Cardiac fibroblast (primary cell): ENCODE measurements at regions not wholly inside any gene's neighbourhood (a gene's known extent, or its start where the extent isn't known, plus 50 kb on each side); places are given as distances from the start of the nearest gene placed in this dataset.
A peak's percentile ranks its signal among the peaks of the same experiment; 100 is the strongest.

Source experiments
- DNase-seq, 2 donors: peaks; one replicate each; pipeline versions ENCODE4 v3.0.0 to v3.0.0-alpha.2; 2010; ENCODE audit warnings: low read depth in 2 of 2
- H3K4me3 ChIP-seq, 2 donors: replicated peaks in 1 of 2; 1 replicate in 1 of 2; 2 replicates in 1 of 2; pipeline ENCODE4 v1.5.1; 2011; ENCODE audit warnings: low read depth in 2 of 2, low read length in 2 of 2, mild to moderate bottlenecking in 2 of 2, moderate library complexity in 1 of 2
- TF ChIP-seq, protein P1 (sequence below): IDR thresholded peaks from one replicate; pipeline ENCODE4 v1.5.1; 2011; ENCODE audit warnings: low read depth, mild to moderate bottlenecking, low read length, inconsistent platforms

DNA sequence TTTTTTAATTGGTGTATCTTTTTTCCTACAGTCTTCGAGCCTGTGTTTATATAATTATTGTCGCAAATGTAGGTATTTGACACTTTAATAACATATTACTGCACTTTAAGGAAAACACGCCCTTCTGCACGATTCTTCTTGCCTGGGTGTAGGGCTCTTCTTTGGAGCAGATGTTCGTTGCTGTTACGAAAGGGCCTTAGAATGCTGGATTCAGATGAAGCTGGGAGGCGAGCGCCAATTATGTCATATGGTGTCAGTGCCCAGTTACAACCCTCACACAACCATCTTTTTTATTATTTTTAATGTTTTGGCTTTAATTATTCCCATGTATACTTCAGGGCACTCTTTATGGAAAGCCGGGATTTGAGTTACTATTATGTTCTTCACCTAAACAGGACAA lies 553.0 kb downstream of the EBF1 start:
- no peak overlapping the region for H3K4me3 ChIP-seq
- DNase-seq = no peak
- TF ChIP-seq, protein P1, sequence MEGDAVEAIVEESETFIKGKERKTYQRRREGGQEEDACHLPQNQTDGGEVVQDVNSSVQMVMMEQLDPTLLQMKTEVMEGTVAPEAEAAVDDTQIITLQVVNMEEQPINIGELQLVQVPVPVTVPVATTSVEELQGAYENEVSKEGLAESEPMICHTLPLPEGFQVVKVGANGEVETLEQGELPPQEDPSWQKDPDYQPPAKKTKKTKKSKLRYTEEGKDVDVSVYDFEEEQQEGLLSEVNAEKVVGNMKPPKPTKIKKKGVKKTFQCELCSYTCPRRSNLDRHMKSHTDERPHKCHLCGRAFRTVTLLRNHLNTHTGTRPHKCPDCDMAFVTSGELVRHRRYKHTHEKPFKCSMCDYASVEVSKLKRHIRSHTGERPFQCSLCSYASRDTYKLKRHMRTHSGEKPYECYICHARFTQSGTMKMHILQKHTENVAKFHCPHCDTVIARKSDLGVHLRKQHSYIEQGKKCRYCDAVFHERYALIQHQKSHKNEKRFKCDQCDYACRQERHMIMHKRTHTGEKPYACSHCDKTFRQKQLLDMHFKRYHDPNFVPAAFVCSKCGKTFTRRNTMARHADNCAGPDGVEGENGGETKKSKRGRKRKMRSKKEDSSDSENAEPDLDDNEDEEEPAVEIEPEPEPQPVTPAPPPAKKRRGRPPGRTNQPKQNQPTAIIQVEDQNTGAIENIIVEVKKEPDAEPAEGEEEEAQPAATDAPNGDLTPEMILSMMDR = no peak

DNA sequence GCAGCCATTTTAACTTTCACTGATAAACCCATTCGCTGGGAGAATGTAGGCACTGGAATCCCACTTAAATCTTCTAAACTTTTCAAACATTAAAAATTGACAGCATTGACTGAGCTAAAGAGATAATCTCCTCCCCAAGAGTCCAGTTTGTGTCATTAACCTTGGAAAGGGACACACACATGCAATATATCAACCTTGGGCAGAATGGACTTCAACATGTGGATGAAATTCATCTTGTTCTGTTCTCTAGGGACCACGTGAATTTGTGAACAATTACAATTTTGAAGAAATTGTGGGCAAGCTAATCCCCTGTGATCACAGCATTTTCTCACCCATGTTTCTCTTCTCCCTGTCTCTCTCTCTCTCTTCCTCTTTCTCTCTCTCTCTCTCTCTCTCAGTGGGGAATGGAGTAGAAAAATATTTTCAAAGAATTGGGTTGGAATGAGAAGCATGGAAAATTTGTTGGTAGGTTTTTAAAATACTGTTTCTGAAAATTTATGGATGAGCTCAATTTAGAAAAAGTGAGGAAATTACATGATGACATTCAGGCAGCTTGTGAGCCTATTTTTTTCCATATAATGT lies 553.7 kb downstream of the EBF1 start:
- DNase-seq = no peak
- no peak overlapping the region for H3K4me3 ChIP-seq
- TF ChIP-seq, protein P1 = no peak

DNA sequence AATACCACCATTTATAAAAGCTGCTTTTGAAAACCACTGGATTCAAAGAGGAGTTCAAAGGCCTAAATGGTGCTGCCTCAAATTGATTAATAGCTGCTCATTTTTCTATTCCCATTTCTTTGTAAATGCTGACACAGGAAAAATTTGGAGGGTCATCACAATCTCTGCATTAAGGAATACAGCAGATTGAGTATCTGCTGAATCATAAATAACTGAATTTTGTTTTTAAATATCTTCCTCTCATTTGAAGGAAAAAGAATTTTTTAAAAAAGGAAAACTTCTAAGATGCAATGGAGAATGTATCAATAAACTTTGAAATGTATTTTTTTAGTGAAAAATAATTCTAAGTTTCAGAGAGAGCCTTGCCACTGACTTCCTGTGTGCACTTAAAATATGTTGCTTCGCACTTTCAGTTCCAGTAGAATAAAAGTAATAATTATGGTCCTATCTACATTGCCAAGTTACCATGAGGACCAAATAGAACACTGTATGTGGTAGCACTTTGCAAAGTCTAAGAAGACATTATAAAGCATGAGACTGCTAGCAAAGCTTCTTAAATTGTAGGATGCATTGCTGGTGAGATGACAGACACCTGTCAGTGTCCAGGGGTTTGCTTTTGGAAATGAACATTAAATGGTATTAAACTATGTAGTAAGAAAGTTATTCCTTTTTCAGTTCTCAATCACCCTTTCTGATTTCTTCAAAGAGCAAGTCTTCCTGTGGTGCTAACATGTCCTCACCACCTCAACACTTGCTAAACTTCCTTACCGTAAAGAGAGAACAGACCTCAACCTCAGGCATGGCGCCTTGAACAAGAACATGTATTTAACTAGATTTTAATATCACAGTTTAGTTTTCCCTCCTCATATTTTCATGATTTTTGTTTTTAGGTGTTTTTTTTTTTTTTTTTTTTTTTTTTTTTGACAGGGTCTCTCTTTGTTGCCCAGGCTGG lies 555.1 kb downstream of the EBF1 start:
- TF ChIP-seq, protein P1 = no peak
- DNase-seq = no peak

DNA sequence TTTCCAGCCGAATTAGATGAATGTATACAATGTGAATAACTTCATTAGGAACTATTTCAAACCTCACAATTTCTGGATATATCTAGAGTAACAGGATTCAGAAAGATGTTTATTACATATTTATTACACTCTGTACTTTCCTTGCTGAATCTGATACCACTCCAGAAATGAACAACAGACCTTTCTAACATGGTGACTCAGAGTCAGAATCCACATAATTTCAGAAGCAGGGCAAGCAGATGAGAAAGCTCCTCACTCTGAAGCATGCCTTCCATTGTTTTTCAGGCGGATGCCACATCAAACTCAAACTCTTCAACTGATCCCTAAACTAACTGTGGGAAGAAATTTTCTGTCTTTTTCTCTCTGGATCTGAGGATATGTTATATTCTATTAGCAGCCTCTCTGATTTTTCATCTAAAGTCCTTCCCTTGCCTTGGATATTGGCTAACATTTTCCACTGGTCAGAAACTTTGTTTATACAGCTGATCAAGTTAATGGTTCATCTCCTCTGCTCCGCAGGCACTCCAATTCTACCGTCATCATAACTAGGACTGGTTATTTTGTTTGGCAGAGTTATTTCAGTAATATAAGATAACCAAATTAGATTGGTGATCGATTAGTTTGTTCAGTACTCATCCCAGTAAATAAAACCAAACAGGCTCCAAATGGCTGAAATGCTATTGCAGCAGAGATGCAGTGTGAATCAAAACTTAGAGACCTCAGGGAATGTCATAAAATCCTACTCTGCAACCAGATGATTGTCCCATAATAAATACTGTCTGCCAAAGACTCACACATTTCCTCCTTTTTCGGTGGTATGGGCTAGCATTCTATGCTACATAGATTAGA lies 556.0 kb downstream of the EBF1 start:
- peak in 1 of 2 donors; percentile 76 for DNase-seq
- TF ChIP-seq, protein P1 = no peak
- no peak overlapping the region for H3K4me3 ChIP-seq

More for the DNA sequence above, 555.1 kb downstream of the EBF1 start:
- H3K4me3 ChIP-seq = no peak overlapping the region

DNA sequence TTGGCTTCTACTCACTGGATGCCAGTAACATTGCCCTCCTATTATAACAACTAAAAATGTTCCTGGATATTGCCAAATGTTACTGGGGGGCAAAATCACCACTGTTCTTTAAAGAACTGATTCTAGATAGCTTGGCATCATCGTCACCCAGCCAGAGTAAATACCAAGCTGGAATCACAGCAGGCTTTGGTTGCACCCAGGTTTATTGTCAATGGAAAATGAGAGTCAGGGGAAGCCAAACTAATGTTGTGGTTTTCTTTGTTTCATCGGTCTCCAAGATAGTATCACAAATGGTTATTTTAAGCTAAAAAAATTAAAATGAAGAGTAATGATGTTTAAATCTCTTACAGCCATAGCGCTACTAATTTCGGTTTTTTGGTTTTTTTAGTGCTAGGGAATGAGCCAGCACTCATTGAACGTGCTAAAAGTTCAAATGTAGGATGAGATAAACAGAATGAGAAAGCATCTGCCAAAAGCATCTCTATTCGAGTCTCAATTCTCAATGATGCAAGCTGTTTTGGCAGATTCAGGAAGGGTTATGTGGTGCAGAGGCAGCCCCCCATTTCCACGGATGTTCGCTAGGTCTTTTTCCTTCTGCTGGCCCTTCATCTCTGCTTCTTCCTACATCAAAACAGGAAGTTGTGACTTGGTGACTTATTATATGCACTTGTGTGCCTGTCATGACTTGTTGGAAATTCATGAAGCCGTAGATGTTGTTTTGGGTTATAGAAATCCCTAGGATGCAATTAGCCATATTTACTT lies 558.0 kb downstream of the EBF1 start:
- DNase-seq = no peak
- H3K4me3 ChIP-seq = no peak overlapping the region
- TF ChIP-seq, protein P1 = no peak

DNA sequence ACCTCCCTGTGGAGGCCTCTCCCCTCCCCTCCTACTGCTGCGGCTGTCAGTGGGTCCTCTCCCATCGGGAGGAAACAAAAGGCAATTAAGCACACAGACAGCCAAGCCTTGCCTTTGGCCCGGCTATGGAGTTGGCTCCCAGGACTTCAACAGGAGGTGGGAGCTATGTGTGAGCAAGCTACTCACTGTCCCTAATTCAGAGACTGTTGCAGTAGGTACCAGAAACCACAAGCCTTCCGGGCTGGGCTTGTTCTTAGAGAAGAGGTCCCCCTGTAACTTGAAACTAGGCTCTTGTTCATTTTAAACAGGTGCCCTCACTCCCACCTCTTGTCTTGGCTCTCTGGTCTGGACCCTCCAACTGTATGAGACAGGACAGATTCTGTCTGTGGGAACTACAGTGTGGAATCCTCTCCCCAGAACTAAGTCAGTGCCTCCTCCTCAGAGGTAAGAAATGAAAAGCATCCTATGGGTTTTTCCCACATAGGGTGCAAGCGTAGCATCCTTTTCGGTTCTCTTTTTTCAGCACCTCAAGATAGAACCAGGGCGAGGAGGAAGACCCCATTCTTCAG lies 561.1 kb downstream of the EBF1 start:
- TF ChIP-seq, protein P1 = no peak
- no peak overlapping the region for H3K4me3 ChIP-seq
- no peak for DNase-seq
